NCI-H510A (cell line): ENCODE measurements at regions not wholly inside any gene's neighbourhood (a gene's known extent, or its start where the extent isn't known, plus 50 kb on each side); places are given as distances from the start of the nearest gene placed in this dataset.

Experiments used
- DNase-seq: peaks from one replicate; lab custom pipeline; 2025; lab: John Stamatoyannopoulos, UW

- no peak for DNase-seq
Measured at GRCh38 chr5:73374520-73375190, 73.9 kb downstream of the FOXD1 start.

- no peak for DNase-seq
Measured at GRCh38 chr5:73373814-73374510, 74.6 kb downstream of the FOXD1 start.

DNA sequence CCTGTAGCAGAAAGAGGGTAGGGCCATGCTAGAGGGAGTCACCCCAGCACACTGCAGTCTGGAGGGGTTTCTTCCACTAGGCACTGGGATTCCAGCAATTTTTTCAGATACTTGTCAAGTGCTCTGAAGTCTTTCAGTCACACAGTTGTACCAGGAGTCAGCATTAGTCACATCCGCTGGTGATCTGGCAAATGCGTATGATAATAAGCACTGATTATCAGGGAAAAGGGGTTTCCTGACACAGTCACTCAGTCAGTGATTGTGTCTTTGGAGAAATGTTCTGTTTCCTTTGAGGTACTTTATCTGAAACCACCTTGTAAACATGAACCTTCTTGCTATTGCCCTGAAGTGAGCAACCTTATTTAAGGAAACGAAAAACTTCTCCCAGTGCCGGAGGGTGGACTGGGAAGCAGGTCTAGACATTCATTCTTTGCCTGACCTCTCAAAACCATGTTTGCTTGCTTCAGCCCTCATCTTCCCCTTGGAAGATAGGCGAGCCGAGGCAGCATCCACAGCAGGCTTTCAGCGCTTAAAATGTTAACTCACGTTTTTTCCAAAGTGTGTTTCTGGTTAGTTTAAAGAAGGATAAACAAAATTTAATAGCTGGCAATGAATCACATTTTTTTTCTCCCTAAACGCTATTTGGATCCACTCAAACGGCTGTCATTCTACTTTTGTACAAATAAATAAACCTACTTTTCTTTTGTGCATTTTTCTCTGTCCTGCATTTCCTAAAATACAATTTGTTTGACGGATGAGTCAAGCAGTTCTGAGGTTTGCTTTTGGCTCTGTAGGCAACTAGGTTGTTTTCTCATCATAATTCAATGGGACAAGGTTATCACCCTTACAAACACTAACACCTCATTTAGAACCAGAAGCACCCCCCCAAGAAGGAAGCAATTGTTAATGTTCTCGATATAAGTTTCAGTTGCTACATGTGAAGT lies 77.7 kb downstream of the FOXD1 start:
- DNase-seq = no peak

DNA sequence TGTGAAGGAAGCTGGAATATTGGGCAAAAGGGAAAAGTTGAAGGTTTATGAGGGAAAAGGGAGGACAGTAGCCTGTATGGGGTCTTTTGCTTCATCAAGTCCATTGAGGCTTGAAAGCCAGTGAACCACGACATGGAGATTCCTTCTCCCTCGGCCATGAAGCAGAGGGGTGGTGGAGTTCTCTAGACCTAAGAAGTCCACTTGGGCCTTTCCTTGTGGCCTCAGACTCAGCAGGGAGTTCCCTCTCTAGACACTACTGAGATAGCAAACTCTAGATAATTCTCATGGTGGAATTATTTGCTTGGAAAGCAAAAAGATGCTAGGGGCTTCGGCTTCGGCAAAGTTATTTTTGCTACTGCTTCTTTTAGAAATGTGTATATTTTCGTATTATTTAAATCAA lies 78.5 kb downstream of the FOXD1 start:
- DNase-seq = no peak

DNA sequence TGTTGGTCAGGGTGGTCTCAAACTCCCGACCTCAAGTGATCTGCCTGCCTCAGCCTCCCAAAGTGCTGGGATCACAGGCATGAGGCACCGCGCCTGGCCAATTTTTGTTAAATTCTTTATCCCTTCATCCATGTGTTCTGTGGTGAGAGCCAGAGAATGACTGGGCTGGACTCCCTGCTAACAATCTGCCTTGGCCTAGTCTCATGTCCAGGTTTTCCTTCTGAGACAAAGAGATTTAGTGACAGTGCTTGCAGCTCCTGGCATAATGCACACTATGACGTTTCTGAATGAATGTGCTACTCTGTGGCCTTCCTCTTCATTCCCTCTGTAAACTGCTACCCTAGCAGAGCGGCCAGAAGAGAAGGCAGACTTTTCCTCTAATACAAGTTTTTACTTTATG lies 79.3 kb downstream of the FOXD1 start:
- no peak for DNase-seq

DNA sequence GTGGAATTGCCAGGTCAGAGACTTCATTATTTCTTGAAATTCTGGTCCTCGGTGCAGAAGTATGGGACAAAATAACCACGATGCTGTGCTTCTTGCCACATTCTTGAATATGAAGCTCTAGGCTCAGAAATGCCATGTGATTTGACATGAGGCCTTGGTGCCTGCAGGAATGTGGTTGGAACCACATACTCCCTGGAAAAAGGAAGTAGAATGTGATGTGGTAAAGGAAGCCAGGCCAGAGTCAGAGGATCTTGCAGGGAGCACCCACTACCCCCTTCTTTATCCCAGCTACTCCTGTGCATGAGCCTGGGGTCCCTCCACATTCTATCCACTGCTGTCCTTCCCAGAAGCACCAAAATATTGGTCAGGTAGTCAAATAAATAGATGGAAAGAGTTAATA lies 80.9 kb downstream of the FOXD1 start:
- DNase-seq = no peak

GRCh38 chr5:73365990-73366667 lies 82.4 kb downstream of the FOXD1 start:
- no peak for DNase-seq

DNA sequence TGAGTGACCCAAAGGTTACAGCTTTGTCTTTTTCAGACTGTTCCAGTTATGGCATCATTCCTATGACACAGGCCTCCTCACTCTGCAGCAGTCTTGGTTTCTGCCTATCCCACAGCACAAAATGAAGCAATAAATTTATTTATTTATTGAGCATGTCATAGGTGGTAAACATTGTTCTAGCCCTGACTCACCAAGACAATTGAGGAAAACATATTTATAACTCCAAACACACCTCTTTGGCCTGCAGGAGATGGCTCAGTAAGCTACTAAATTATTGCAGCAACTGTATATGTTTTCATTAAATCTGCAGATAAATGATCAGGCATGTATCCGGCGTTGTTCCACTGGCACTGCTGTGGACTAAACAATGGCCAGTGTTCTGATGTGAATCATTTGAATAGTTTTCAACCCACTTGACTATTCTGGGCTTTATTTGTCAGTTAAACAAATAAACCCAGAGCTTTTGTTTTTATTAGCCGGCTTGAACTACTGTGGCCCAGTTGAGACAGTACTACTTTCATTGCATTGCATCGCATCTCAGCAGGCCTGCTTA lies 83.2 kb downstream of the FOXD1 start:
- no peak for DNase-seq

GRCh38 chr5:73363911-73364730 lies 84.5 kb downstream of the FOXD1 start:
- DNase-seq = no peak

DNA sequence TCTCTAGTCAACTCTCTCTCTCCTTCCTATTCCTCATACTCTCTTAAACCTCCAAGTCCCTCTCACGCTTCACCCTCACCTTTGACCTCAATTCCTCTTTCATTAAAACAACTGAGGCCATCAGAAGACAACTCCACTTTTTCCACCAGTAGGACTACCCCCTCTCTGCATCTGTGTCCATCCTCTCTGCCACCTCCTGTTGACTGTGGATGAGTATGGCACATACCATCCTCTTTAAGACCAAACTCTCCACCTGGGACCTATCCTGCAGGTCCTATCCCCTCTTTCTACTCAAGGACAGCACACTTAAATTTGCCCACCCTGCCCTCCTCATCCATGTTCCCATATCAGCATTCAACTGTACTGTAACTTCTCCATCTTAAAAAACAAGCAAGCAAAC lies 89.2 kb downstream of the FOXD1 start:
- no peak for DNase-seq

GRCh38 chr5:73358366-73358765 lies 90.2 kb downstream of the FOXD1 start:
- no peak for DNase-seq

- no peak for DNase-seq
Measured at GRCh38 chr5:73357576-73357975, 91.0 kb downstream of the FOXD1 start.

DNA sequence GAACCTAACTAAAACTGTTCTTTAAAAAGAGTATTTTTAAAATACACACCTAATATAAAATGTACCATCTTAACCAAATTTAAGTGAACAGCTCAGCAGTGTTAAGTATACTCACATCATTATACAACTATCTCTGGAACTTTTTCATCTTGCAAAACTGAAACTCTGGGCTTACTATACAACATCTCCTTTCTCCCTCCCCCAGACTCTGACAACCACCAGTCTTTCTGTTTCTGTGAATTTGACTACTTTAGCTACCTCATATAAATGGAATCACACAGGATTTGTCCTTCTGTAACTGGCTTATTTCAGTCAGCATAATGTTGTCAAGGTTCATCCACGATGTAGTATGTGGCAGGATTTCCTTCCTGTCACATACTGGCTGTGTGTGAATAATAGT lies 93.5 kb downstream of the FOXD1 start:
- DNase-seq = no peak

DNA sequence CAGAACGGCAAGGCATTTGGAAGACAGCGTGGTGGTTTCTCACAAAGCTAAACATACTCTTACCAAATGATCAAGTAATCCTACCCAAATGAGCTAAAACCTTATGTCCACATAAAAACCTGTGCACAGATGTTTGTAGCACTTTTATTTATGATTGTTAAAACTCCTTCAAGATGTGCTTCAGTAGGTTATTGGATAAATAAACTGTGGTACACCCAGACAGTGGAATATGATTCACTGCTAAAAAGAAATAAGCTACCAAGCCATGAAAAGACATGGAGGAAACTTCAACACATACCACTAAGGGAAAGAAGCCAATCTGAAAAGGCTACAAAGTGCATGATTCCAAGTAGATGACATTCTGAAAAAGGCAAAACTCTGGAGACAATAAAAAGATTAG lies 94.2 kb downstream of the FOXD1 start:
- DNase-seq = no peak

DNA sequence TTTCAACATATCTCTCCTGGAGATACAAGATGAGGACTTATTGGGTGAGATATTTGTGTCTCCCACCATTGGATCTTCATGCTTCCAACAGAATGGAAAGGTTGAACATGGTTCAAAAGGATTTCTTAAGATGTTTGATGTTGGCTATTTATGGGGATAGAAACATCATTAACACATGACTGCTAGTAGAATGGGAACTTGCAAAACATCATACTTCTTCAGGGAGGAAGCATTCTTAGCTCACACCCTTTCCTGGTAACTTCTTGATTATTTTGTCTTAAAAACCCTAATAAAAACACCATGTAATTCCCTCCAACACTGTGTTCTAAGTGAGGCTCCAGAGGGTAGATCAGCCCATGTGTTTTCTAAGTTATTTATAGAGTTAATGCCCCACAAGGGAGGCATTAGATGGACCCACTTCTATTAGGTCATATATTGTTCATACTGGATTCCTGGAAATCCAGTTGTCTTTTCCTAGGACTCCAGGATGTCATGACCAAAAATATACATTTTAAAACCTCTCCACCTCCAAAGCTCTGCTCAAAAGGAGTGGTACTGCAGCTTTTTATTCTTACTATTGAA lies 95.8 kb downstream of the FOXD1 start:
- no peak for DNase-seq

DNA sequence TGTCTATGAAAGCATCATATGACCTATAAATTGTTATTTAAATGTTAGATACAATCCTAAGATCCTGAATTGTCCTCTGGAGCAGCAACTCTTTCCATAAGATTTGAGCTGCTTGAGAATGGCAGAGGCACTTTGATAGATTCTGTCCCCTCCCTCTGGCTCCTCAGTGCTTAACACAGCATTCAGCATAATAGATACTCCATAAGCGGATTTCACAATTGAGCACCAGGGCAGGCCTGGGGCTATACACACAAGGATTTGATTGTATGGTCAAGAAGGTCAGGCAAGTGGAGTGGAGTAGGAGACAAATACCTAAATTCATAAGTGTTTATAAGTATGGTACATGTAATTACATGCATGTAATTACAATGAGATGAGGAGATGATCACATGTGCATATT lies 96.3 kb downstream of the FOXD1 start:
- DNase-seq = no peak

GRCh38 chr5:73351593-73351992 lies 97.0 kb downstream of the FOXD1 start:
- no peak for DNase-seq

DNA sequence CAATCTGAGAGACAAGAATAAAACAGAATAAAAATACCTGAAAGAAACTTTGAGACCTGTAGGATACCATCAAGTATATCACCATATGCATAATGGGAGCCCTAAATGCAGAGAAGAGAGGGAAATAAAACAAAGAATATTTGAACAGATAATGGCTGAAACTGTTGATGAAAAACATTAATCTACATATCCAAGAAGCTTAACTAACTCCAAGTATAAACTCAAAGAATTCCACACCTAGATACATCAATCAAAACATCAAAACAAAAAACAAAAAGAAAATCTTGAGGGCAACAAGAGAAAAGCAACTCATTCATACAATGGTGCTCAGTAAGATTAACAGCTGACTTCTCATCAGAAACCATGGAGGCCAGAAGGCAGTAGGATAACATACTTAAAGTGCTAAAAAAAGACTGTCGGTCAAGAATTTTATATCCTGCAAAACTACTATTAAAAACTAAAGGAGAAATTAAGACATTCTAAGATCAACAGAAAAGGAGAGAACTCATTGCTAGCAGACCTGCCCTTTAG lies 101.6 kb downstream of the FOXD1 start:
- no peak for DNase-seq

DNA sequence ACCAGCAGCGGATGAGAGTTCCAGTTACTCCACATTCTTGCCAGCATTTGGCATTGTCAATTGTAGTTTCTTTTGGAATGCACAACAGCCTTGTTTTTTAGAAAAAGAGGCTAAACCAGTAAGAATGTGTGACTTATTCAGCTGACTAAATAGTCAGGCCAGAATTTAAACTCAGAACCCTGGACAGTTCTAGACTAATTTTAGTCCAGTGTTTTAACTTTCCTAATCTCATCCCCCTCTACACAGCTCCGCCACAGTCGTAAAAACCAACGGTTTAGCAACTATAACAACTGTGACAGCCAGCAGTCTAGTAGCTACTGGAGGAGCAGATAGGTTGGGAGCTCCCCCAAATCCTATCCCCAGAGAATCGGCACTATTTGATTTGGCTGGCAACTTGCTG lies 103.7 kb downstream of the FOXD1 start:
- no peak for DNase-seq

DNA sequence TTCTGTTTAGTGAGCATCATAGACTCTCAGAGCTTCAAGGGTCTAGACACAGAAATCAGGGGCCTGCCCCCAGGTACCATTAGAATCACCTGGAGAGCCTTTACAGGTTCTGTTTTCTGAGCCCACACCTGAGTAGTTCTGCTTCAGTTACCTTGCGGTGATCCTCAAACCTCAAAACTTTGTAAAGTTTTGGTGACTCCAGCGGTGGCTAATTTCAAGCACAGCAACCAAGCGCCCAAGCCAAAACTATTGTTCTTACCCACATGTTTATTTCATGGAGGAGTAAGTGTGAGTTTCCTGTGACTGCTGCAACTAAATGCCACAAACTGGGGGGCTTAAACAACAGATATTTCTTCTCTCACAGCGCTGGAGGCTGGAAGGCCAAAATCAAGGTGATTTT lies 108.9 kb downstream of the FOXD1 start:
- DNase-seq = no peak
